ENCODE measurements at regions not wholly inside any gene's neighbourhood (a gene's known extent, or its start where the extent isn't known, plus 50 kb on each side); places are given as distances from the start of the nearest gene placed in this dataset.

GRCh38 chr9:83144492-83144891, 81.5 kb upstream of the RASEF start:
- Histone ChIP-seq H3K4me3 (ENCODE audit: insufficient read depth, low read depth, low read length) (no peak overlapping the region), H3K4me1 (ENCODE audit: insufficient read depth, low read length) (no peaks in the 10 kb centered on the region), H3K9ac (ENCODE audit: low read length) (no peak overlapping the region), H3K9me3 (ENCODE audit: insufficient read depth, low read depth, low read length) (no peaks in the 10 kb centered on the region), H4K20me1 (ENCODE audit: insufficient read depth, low read length) (no peaks in the 10 kb centered on the region), H3K27me3 (ENCODE audit: insufficient read depth, low read length) (no peaks in the 10 kb centered on the region), H3K36me3 (ENCODE audit: insufficient read depth, low read length) (no peaks in the 10 kb centered on the region), H2AFZ (ENCODE audit: low read depth, low read length) (no peak overlapping the region), H3K4me2 (ENCODE audit: low read length) (no peak overlapping the region), H3K79me2 (ENCODE audit: insufficient read depth, low read length) (no peaks in the 10 kb centered on the region), H3K27ac (ENCODE audit: low read depth, low read length) (no peak overlapping the region)
- no peak for TF ChIP-seq EZH2 (IDR thresholded peaks at IDR 0.05; ENCODE audit: insufficient read depth, low read length)
- TF ChIP-seq CTCF (IDR thresholded peaks at IDR 0.05; ENCODE audit: insufficient read depth, low read depth, low read length) = no peak
- no peaks in the 10 kb centered on the region for H3K9me3 Mint-ChIP-seq (ENCODE audit: unreplicated experiment)
- peaks cover 2% of the 10 kb centered on the region for H3K27me3 Mint-ChIP-seq (ENCODE audit: low read depth, unreplicated experiment)
- H3K4me1 Mint-ChIP-seq (ENCODE audit: low read depth, unreplicated experiment) = no peaks in the 10 kb centered on the region
- H3K27ac Mint-ChIP-seq (ENCODE audit: unreplicated experiment) = no peak overlapping the region
- FAIRE-seq (no peak), DNase-seq (ENCODE audit: low read depth) (no peak)
- no peak overlapping the region for H3K4me3 Mint-ChIP-seq (ENCODE audit: unreplicated experiment)
- no peaks in the 10 kb centered on the region for H3K36me3 Mint-ChIP-seq (ENCODE audit: low read depth, unreplicated experiment)

- H3K4me1 ChIP-seq (ENCODE audit: insufficient read depth, low read length) = no peaks in the 10 kb centered on the region
- no peaks in the 10 kb centered on the region for H4K20me1 ChIP-seq (ENCODE audit: insufficient read depth, low read length)
- no peaks in the 10 kb centered on the region for H3K36me3 ChIP-seq (ENCODE audit: insufficient read depth, low read length)
- Mint-ChIP-seq H3K4me1 (ENCODE audit: low read depth, unreplicated experiment) (no peaks in the 10 kb centered on the region), H3K36me3 (ENCODE audit: low read depth, unreplicated experiment) (no peaks in the 10 kb centered on the region), H3K27me3 (ENCODE audit: low read depth, unreplicated experiment) (no peaks in the 10 kb centered on the region), H3K27ac (ENCODE audit: unreplicated experiment) (no peak overlapping the region), H3K9me3 (ENCODE audit: unreplicated experiment) (no peaks in the 10 kb centered on the region), H3K4me3 (ENCODE audit: unreplicated experiment) (no peak overlapping the region)
- H3K9me3 ChIP-seq (ENCODE audit: insufficient read depth, low read depth, low read length) = no peaks in the 10 kb centered on the region
- H3K4me2 ChIP-seq (ENCODE audit: low read length) = no peak overlapping the region
- no peak overlapping the region for H3K27ac ChIP-seq (ENCODE audit: low read depth, low read length)
- FAIRE-seq = no peak
- H3K27me3 ChIP-seq (ENCODE audit: insufficient read depth, low read length) = no peaks in the 10 kb centered on the region
- H3K4me3 ChIP-seq (ENCODE audit: insufficient read depth, low read depth, low read length) = no peak overlapping the region
- H3K79me2 ChIP-seq (ENCODE audit: insufficient read depth, low read length) = no peaks in the 10 kb centered on the region
- no peak overlapping the region for H3K9ac ChIP-seq (ENCODE audit: low read length)
- TF ChIP-seq EZH2 (IDR thresholded peaks at IDR 0.05; ENCODE audit: insufficient read depth, low read length) (no peak), CTCF (IDR thresholded peaks at IDR 0.05; ENCODE audit: insufficient read depth, low read depth, low read length) (no peak)
- no peak overlapping the region for H2AFZ ChIP-seq (ENCODE audit: low read depth, low read length)
- DNase-seq (ENCODE audit: low read depth) = no peak
Measured at GRCh38 chr9:83142389-83142788, 79.4 kb upstream of the RASEF start.

- Histone ChIP-seq H3K79me2 (ENCODE audit: insufficient read depth, low read length) (no peaks in the 10 kb centered on the region), H3K27me3 (ENCODE audit: insufficient read depth, low read length) (no peaks in the 10 kb centered on the region), H3K9ac (ENCODE audit: low read length) (no peak overlapping the region), H3K9me3 (ENCODE audit: insufficient read depth, low read depth, low read length) (no peaks in the 10 kb centered on the region), H4K20me1 (ENCODE audit: insufficient read depth, low read length) (no peaks in the 10 kb centered on the region), H3K4me2 (ENCODE audit: low read length) (no peak overlapping the region), H3K4me1 (ENCODE audit: insufficient read depth, low read length) (no peaks in the 10 kb centered on the region), H3K36me3 (ENCODE audit: insufficient read depth, low read length) (no peaks in the 10 kb centered on the region), H3K4me3 (ENCODE audit: insufficient read depth, low read depth, low read length) (no peak overlapping the region), H2AFZ (ENCODE audit: low read depth, low read length) (no peak overlapping the region), H3K27ac (ENCODE audit: low read depth, low read length) (no peak overlapping the region)
- Mint-ChIP-seq H3K36me3 (ENCODE audit: low read depth, unreplicated experiment) (no peaks in the 10 kb centered on the region), H3K4me1 (ENCODE audit: low read depth, unreplicated experiment) (no peaks in the 10 kb centered on the region), H3K27me3 (ENCODE audit: low read depth, unreplicated experiment) (no peaks in the 10 kb centered on the region), H3K27ac (ENCODE audit: unreplicated experiment) (no peak overlapping the region), H3K9me3 (ENCODE audit: unreplicated experiment) (no peaks in the 10 kb centered on the region), H3K4me3 (ENCODE audit: unreplicated experiment) (no peak overlapping the region)
- no peak for TF ChIP-seq EZH2 (IDR thresholded peaks at IDR 0.05; ENCODE audit: insufficient read depth, low read length)
- TF ChIP-seq CTCF (IDR thresholded peaks at IDR 0.05; ENCODE audit: insufficient read depth, low read depth, low read length) = no peak
- DNase-seq (ENCODE audit: low read depth) (no peak), FAIRE-seq (no peak)
Measured at GRCh38 chr9:83141887-83142286, 78.9 kb upstream of the RASEF start.
